GM18502 (cell line): ENCODE measurements at regions not wholly inside any gene's neighbourhood (a gene's known extent, or its start where the extent isn't known, plus 50 kb on each side); places are given as distances from the start of the nearest gene placed in this dataset.

Experiments used
- ATAC-seq: cut with Tn5 transposase; IDR thresholded peaks from one replicate; pipeline ENCODE4 v1.9.1; 2021; ENCODE audit warnings: mild to moderate bottlenecking; ENCODE audit not compliant: unreplicated experiment, poor library complexity

GRCh38 chr6:137746264-137746663, 120.8 kb upstream of the TNFAIP3 start:
- ATAC-seq = peak; percentile 45

- ATAC-seq = no peak
Measured at GRCh38 chr6:137749696-137750211, 117.3 kb upstream of the TNFAIP3 start.

GRCh38 chr6:137750297-137750696, 116.8 kb upstream of the TNFAIP3 start:
- ATAC-seq = no peak

- ATAC-seq = no peak
Measured at GRCh38 chr6:137751768-137752560, 115.1 kb upstream of the TNFAIP3 start.

GRCh38 chr6:137754366-137754765, 112.7 kb upstream of the TNFAIP3 start:
- ATAC-seq = peak; percentile 61

- peak; percentile 5 for ATAC-seq
Measured at GRCh38 chr6:137754866-137755265, 112.2 kb upstream of the TNFAIP3 start.

GRCh38 chr6:137755284-137755683, 111.8 kb upstream of the TNFAIP3 start:
- no peak for ATAC-seq

GRCh38 chr6:137756788-137757187, 110.3 kb upstream of the TNFAIP3 start:
- no peak for ATAC-seq

- ATAC-seq = no peak
Measured at GRCh38 chr6:137758661-137759060, 108.4 kb upstream of the TNFAIP3 start.

- ATAC-seq = no peak
Measured at GRCh38 chr6:137759624-137760023, 107.4 kb upstream of the TNFAIP3 start.

- ATAC-seq = no peak
Measured at GRCh38 chr6:137761072-137761471, 106.0 kb upstream of the TNFAIP3 start.

GRCh38 chr6:137761487-137761886, 105.6 kb upstream of the TNFAIP3 start:
- ATAC-seq = no peak

- no peak for ATAC-seq
Measured at GRCh38 chr6:137762168-137763090, 104.6 kb upstream of the TNFAIP3 start.

- no peak for ATAC-seq
Measured at GRCh38 chr6:137763436-137763835, 103.6 kb upstream of the TNFAIP3 start.

GRCh38 chr6:137763886-137764285, 103.2 kb upstream of the TNFAIP3 start:
- ATAC-seq = no peak

GRCh38 chr6:137764464-137764863, 102.6 kb upstream of the TNFAIP3 start:
- no peak for ATAC-seq

- no peak for ATAC-seq
Measured at GRCh38 chr6:137765059-137765458, 102.0 kb upstream of the TNFAIP3 start.

GRCh38 chr6:137766596-137767370, 100.3 kb upstream of the TNFAIP3 start:
- no peak for ATAC-seq

- ATAC-seq = no peak
Measured at GRCh38 chr6:137767465-137767864, 99.6 kb upstream of the TNFAIP3 start.
